A673 (cell line): ENCODE measurements at regions not wholly inside any gene's neighbourhood (a gene's known extent, or its start where the extent isn't known, plus 50 kb on each side); places are given as distances from the start of the nearest gene placed in this dataset.

Experiments
- CTCF ChIP-seq: fragments of 300-800, 200-600 bp; sonication (generic); conservative IDR thresholded peaks from 2 replicates; pipeline ENCODE4 v1.5.1; 2017; ENCODE audit warnings: low read depth, mild to moderate bottlenecking, antibody characterized with exemption, low read length, moderate library complexity, mixed read lengths
- EZH2 ChIP-seq: fragments of 200-600 bp; sonication (generic); IDR thresholded peaks from 2 replicates; pipeline ENCODE4 v1.6.1; 2017; ENCODE audit warnings: borderline replicate concordance, low read depth, mild to moderate bottlenecking, mixed read lengths, antibody characterized with exemption, low read length; ENCODE audit not compliant: poor library complexity, severe bottlenecking

GRCh38 chr1:189673217-189673616 lies 804.4 kb downstream of the BRINP3 start:
- peak; percentile 30; the same call in 1 of the 2 replicates for TF ChIP-seq CTCF
- no peak for TF ChIP-seq EZH2
